Neural progenitor cell (in vitro differentiated cells): ENCODE measurements at regions not wholly inside any gene's neighbourhood (a gene's known extent, or its start where the extent isn't known, plus 50 kb on each side); places are given as distances from the start of the nearest gene placed in this dataset.

Source experiments
- EZH2 ChIP-seq: fragments of 200-600 bp; sonication (generic); IDR thresholded peaks from 2 replicates; pipeline ENCODE4 v1.6.1; 2017; ENCODE audit warnings: antibody characterized with exemption, mild to moderate bottlenecking, moderate library complexity
- EZH2phosphoT487 ChIP-seq: fragments of 200-600 bp; sonication (generic); IDR thresholded peaks from 2 replicates; pipeline ENCODE4 v1.6.1; 2017; ENCODE audit warnings: antibody characterized with exemption
- TF ChIP-seq, protein P1 (sequence below): fragments of 200-600 bp; sonication (generic); IDR thresholded peaks from 2 replicates; pipeline ENCODE4 v1.5.1; 2017; ENCODE audit warnings: antibody characterized with exemption, mild to moderate bottlenecking

DNA sequence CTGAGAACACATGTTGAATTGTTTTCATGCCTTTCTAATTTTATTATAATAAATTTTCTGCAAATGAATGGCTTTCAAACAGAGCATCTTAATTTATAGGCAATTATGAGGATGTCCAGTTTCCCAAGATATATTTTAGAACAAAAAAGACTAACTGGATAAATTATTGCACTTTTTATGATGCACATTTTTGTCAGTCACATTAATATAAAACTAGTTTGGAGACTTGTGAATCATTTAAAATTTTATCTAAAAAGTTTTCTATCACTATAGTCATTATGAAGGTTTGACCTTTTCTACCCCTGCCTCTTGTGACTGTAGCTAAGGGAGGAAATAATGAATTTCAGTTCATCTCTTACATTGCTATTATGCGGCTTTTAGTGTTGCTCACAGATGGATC lies 393.8 kb downstream of the TAF11L14 start:
- TF ChIP-seq, protein P1, sequence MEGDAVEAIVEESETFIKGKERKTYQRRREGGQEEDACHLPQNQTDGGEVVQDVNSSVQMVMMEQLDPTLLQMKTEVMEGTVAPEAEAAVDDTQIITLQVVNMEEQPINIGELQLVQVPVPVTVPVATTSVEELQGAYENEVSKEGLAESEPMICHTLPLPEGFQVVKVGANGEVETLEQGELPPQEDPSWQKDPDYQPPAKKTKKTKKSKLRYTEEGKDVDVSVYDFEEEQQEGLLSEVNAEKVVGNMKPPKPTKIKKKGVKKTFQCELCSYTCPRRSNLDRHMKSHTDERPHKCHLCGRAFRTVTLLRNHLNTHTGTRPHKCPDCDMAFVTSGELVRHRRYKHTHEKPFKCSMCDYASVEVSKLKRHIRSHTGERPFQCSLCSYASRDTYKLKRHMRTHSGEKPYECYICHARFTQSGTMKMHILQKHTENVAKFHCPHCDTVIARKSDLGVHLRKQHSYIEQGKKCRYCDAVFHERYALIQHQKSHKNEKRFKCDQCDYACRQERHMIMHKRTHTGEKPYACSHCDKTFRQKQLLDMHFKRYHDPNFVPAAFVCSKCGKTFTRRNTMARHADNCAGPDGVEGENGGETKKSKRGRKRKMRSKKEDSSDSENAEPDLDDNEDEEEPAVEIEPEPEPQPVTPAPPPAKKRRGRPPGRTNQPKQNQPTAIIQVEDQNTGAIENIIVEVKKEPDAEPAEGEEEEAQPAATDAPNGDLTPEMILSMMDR = no peak
- no peak for TF ChIP-seq EZH2phosphoT487
- no peak for TF ChIP-seq EZH2
